ENCODE measurements at regions not wholly inside any gene's neighbourhood (a gene's known extent, or its start where the extent isn't known, plus 50 kb on each side); places are given as distances from the start of the nearest gene placed in this dataset.
A peak's percentile ranks its signal among the peaks of the same experiment; 100 is the strongest.

GRCh38 chr12:78406213-78406612, 458.4 kb upstream of the SYT1 start:
- no peak for DNase-seq (ENCODE audit: low read depth in 2 of 2)

- DNase-seq (ENCODE audit: low read depth in 2 of 2) = no peak
Observed at GRCh38 chr12:78406828-78407227, 457.7 kb upstream of the SYT1 start.

GRCh38 chr12:78407722-78408121, 456.9 kb upstream of the SYT1 start:
- no peak for DNase-seq (ENCODE audit: low read depth in 2 of 2)

DNA sequence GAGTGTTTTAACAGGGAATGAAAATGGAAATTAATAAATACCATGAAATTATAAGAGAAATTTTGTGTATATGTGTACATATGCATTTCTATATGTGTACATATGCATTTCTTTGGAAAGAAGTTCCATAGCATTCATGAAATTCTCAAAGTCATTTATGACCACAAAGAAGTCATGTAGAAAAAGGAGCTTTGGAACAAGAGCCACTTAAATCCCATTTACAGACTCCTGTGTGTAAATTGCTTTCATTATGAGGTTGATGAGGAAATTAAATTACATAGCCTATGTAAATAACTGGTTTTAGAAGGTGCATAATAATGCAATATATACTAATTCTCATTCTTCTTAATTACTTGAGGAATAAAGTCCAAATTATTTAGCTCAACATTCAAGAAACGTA, 450.5 kb upstream of the SYT1 start:
- no peak for DNase-seq (ENCODE audit: low read depth in 2 of 2)

GRCh38 chr12:78418919-78419318, 445.7 kb upstream of the SYT1 start:
- no peak for DNase-seq (ENCODE audit: low read depth in 2 of 2)

- DNase-seq (ENCODE audit: low read depth in 2 of 2) = no peak
Observed at GRCh38 chr12:78419513-78419912, 445.1 kb upstream of the SYT1 start.

GRCh38 chr12:78420991-78421390, 443.6 kb upstream of the SYT1 start:
- DNase-seq (ENCODE audit: low read depth in 2 of 2) = no peak

GRCh38 chr12:78430551-78430950, 434.0 kb upstream of the SYT1 start:
- DNase-seq (ENCODE audit: low read depth in 2 of 2) = no peak

DNA sequence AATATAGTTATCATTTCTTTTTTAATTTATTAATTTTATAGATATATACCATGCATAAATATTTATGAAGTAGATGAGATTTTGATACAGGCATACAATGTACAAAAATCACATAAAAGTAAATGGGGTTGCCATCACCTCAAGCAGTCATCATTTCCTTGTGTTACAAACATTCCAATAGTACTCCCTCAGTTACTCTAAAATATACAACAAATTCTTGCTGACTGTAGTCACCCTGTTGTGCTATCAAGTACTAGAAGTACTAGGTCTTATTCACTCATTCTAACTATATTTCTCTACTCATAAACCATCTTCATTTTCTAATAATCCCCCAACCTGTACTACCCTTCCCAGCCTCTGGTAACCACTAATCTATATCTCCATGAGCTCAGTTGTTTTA, 432.6 kb upstream of the SYT1 start:
- no peak for DNase-seq (ENCODE audit: low read depth in 2 of 2)

- no peak for DNase-seq (ENCODE audit: low read depth in 2 of 2)
Observed at GRCh38 chr12:78439666-78440065, 424.9 kb upstream of the SYT1 start.

DNA sequence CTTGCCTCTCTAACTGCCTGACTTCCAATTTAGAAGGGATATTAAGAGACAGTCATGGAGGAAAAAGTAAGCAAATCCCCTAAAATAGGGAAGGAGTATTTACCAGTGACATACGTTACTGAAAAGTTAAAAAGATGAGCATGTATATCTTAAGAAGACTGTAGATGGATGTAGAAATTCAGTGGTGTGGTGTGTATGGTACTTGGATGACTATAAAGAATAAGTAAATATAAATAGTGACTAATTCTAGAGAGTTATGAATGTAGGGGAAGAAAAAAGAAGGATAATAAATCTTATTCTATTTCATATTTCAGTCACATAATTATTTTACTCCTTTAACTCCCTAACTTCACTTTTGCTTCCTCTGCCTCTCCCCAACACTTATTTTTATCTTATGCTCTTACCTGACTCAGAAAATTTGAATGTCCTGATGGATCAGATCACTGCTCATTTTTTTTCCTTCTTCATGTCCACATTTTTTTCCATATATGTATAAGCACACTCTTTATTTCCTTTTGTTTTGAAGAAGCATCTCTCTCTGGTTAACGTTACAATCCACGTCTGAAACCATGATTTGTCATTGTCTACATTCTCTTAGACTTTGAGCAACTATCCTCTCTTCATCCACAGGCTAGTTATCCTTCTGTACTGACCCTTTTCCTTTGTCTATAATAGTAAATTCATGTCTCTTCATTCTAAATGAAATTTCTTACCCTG, 422.7 kb upstream of the SYT1 start:
- no peak for DNase-seq (ENCODE audit: low read depth in 2 of 2)

- DNase-seq (ENCODE audit: low read depth in 2 of 2) = no peak
Observed at GRCh38 chr12:78442454-78442801, 422.1 kb upstream of the SYT1 start.

GRCh38 chr12:78446555-78446954, 418.0 kb upstream of the SYT1 start:
- no peak for DNase-seq (ENCODE audit: low read depth in 2 of 2)

- no peak for DNase-seq (ENCODE audit: low read depth in 2 of 2)
Observed at GRCh38 chr12:78447373-78447772, 417.2 kb upstream of the SYT1 start.

DNA sequence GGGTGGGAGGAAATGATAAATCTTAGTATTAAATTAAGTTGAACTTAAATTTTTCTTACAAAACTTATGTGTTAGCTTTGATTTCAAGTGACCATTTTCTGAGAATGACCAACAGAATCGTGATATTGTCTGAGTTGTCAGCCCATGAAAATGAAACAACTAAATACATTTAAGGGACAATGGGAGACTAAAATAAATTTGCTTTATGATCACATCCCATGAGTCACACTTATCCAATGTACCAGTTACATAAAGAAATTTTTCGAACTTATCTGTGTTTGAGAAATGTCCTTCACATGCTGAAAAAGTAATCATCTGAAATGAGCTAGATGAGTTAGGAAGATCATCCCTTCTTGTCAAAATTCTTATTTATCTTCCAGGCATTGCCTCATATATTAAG, 415.9 kb upstream of the SYT1 start:
- no peak for DNase-seq (ENCODE audit: low read depth in 2 of 2)

GRCh38 chr12:78455991-78456390, 408.6 kb upstream of the SYT1 start:
- no peak for DNase-seq (ENCODE audit: low read depth in 2 of 2)

- no peak for DNase-seq (ENCODE audit: low read depth in 2 of 2)
Observed at GRCh38 chr12:78457938-78458337, 406.6 kb upstream of the SYT1 start.

GRCh38 chr12:78470354-78471195, 394.0 kb upstream of the SYT1 start:
- peak; percentile 30 to 65 for DNase-seq (ENCODE audit: low read depth in 2 of 2)

DNA sequence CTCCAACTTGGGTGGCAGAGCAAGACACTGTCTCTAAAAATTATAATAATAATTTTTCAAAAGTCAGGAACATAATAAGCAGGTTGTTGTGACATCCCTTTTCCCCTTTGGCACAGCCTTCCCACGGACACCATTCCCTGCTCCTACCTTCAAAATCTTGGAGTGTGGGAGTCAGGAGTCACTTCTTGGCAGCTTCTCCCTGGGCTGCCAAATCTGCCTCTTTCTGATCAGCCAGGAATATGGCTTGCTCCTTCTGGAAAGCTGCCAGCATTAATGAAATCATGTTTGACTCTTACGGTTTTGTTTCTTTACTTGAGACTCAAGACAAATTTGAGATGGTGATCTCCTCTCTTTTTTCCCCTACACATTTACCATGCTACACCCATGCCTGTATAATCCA, 391.4 kb upstream of the SYT1 start:
- peak in 1 of 2 donors; percentile 6 for DNase-seq (ENCODE audit: low read depth in 2 of 2)

- DNase-seq (ENCODE audit: low read depth in 2 of 2) = no peak
Observed at GRCh38 chr12:78473561-78473960, 391.0 kb upstream of the SYT1 start.

DNA sequence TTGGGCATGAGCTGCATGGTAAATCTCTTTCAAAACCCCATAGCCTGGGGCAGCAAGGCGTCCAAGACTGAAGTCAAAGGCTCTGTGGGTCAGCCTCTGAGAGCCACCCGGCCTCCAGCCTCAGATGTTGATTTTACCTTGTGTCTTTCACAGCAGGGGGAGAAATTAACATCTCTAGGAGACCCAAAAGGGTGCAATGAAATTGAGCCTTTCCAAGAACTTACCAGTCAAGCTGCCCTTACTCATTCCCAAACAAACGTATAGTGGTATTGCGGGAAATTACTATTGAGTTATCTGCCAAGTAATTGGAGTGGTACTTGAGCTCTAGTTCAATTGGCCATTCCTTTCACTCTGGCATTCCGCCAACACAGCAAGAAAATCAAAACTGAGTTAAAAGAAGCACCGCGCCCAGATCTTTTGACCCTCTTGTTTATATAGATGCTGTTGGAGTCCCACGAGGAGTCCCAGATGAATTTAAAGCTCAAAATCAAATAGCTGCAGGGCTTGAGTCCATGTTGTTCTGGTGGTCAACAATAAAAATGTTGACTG, 380.7 kb upstream of the SYT1 start:
- DNase-seq (ENCODE audit: low read depth in 2 of 2) = no peak

DNA sequence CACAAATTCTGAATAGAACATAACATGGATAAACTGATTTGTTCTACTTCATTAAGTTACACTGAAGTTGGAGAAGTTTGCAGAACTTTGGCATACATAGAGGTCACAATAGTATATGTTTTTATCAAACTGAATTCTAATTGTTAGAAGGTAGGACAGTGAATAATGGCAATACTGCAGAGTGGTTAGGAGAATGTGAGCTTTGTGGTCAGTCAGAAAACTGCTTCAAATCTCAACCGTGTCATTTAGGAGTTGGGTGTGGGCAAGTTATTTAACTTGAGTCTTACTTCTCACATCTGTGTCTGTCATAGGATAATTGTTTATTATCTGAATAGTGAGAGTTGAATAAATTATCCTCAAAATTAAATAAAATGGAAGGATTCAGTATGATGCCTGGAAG, 374.6 kb upstream of the SYT1 start:
- DNase-seq (ENCODE audit: low read depth in 2 of 2) = no peak

GRCh38 chr12:78490861-78491260, 373.7 kb upstream of the SYT1 start:
- no peak for DNase-seq (ENCODE audit: low read depth in 2 of 2)
